GM12875 (cell line): ENCODE measurements at regions not wholly inside any gene's neighbourhood (a gene's known extent, or its start where the extent isn't known, plus 50 kb on each side); places are given as distances from the start of the nearest gene placed in this dataset.

Experiments used
- H3K4me3 ChIP-seq: one replicate; pipeline ENCODE4 v1.5.1; 2011; ENCODE audit warnings: low read depth, low read length, control low read depth
- CTCF ChIP-seq: IDR thresholded peaks from 2 replicates; pipeline ENCODE4 v1.5.1; 2011; ENCODE audit warnings: low read depth, mild to moderate bottlenecking, control low read depth, inconsistent platforms, low read length, moderate library complexity, borderline replicate concordance; ENCODE audit not compliant: insufficient read depth

GRCh38 chr5:125868036-125868435 is 555.2 kb upstream of the GRAMD2B start:
- H3K4me3 ChIP-seq = no peak overlapping the region
- no peak for TF ChIP-seq CTCF

GRCh38 chr5:125870256-125870655 is 553.0 kb upstream of the GRAMD2B start:
- no peak for TF ChIP-seq CTCF
- no peak overlapping the region for H3K4me3 ChIP-seq

GRCh38 chr5:125874057-125874456 is 549.2 kb upstream of the GRAMD2B start:
- TF ChIP-seq CTCF = no peak
- H3K4me3 ChIP-seq = no peak overlapping the region

GRCh38 chr5:125874717-125875116 is 548.5 kb upstream of the GRAMD2B start:
- no peak for TF ChIP-seq CTCF
- no peak overlapping the region for H3K4me3 ChIP-seq

- TF ChIP-seq CTCF = no peak
- no peak overlapping the region for H3K4me3 ChIP-seq
These were observed 546.0 kb upstream of the GRAMD2B start for GRCh38 chr5:125877248-125877647.

GRCh38 chr5:125882061-125882460 is 541.1 kb upstream of the GRAMD2B start:
- TF ChIP-seq CTCF = no peak
- H3K4me3 ChIP-seq = no peak overlapping the region

- no peak overlapping the region for H3K4me3 ChIP-seq
- TF ChIP-seq CTCF = no peak
These were observed 540.0 kb upstream of the GRAMD2B start for GRCh38 chr5:125883223-125883622.
